ENCODE measurements at regions not wholly inside any gene's neighbourhood (a gene's known extent, or its start where the extent isn't known, plus 50 kb on each side); places are given as distances from the start of the nearest gene placed in this dataset.

- no peak for DNase-seq (ENCODE audit: low spot score)
Measured at GRCh38 chr12:93243689-93244513, 133.8 kb upstream of the NUDT4 start.

- DNase-seq (ENCODE audit: low spot score), result no peak
Measured at GRCh38 chr12:93244514-93245077, 133.1 kb upstream of the NUDT4 start.

GRCh38 chr12:93245543-93245942 is 132.2 kb upstream of the NUDT4 start:
- no peak for DNase-seq (ENCODE audit: low spot score)

GRCh38 chr12:93247313-93247991 is 130.3 kb upstream of the NUDT4 start:
- no peak for DNase-seq (ENCODE audit: low spot score)

- no peak for DNase-seq (ENCODE audit: low spot score)
Measured at GRCh38 chr12:93252221-93252620, 125.5 kb upstream of the NUDT4 start.

GRCh38 chr12:93254911-93255310 is 122.8 kb upstream of the NUDT4 start:
- DNase-seq (ENCODE audit: low spot score), result no peak

GRCh38 chr12:93256256-93256969 is 121.3 kb upstream of the NUDT4 start:
- DNase-seq (ENCODE audit: low spot score), result no peak

GRCh38 chr12:93261505-93262094 is 116.1 kb upstream of the NUDT4 start:
- DNase-seq (ENCODE audit: low spot score), result no peak

- no peak for DNase-seq (ENCODE audit: low spot score)
Measured at GRCh38 chr12:93272997-93273396, 104.7 kb upstream of the NUDT4 start.

GRCh38 chr12:93273834-93274564 is 103.7 kb upstream of the NUDT4 start:
- no peak for DNase-seq (ENCODE audit: low spot score)

- DNase-seq (ENCODE audit: low spot score), result no peak
Measured at GRCh38 chr12:93274937-93275336, 102.8 kb upstream of the NUDT4 start.

GRCh38 chr12:93275589-93275988 is 102.1 kb upstream of the NUDT4 start:
- DNase-seq (ENCODE audit: low spot score), result no peak

- DNase-seq (ENCODE audit: low spot score), result no peak
Measured at GRCh38 chr12:93279565-93280412, 97.9 kb upstream of the NUDT4 start.

- DNase-seq (ENCODE audit: low spot score), result no peak
Measured at GRCh38 chr12:93287149-93287548, 90.6 kb upstream of the NUDT4 start.

GRCh38 chr12:93288626-93289025 is 89.1 kb upstream of the NUDT4 start:
- DNase-seq (ENCODE audit: low spot score), result no peak

GRCh38 chr12:93290391-93290790 is 87.3 kb upstream of the NUDT4 start:
- DNase-seq (ENCODE audit: low spot score), result no peak

GRCh38 chr12:93292213-93292612 is 85.5 kb upstream of the NUDT4 start:
- DNase-seq (ENCODE audit: low spot score), result no peak

GRCh38 chr12:93292731-93293566 is 84.8 kb upstream of the NUDT4 start:
- no peak for DNase-seq (ENCODE audit: low spot score)

GRCh38 chr12:93297032-93297431 is 80.7 kb upstream of the NUDT4 start:
- DNase-seq (ENCODE audit: low spot score), result no peak

- DNase-seq (ENCODE audit: low spot score), result no peak
Measured at GRCh38 chr12:93297536-93297935, 80.2 kb upstream of the NUDT4 start.
